OCI-LY3 (cell line): ENCODE measurements at regions not wholly inside any gene's neighbourhood (a gene's known extent, or its start where the extent isn't known, plus 50 kb on each side); places are given as distances from the start of the nearest gene placed in this dataset.

ENCODE experiments used
- H2AFZ ChIP-seq: fragments of 200-600, 300-600 bp; shearing (Covaris generic); 2 replicates; pipeline ENCODE4 v1.6.0; 2014; ENCODE audit warnings: antibody characterized with exemption, low read depth, low read length
- H3K27ac ChIP-seq: fragments of 200-600, 300-600 bp; sonication (generic); 2 replicates; pipeline ENCODE4 v1.5.1; 2014; ENCODE audit warnings: mild to moderate bottlenecking, low read length, moderate library complexity, mixed read lengths
- H3K27me3 ChIP-seq: fragments of 200-600, 300-600 bp; sonication (generic); 2 replicates; pipeline ENCODE4 v1.6.1; 2014; ENCODE audit warnings: low read depth, low read length, mixed read lengths
- H3K36me3 ChIP-seq: fragments of 200-600, 300-600 bp; sonication (generic); replicated peaks from 2 replicates; pipeline ENCODE3; 2014; ENCODE audit warnings: low read depth, low read length, mixed read lengths
- H3K4me1 ChIP-seq: fragments of 300-600, 200-600 bp; sonication (generic); 2 replicates; pipeline ENCODE4 v1.6.1; 2014; ENCODE audit warnings: low read length, mixed read lengths
- H3K4me2 ChIP-seq: fragments of 200-600, 300-600 bp; sonication (generic); 2 replicates; pipeline ENCODE4 v1.6.1; 2014; ENCODE audit warnings: low read length, mixed read lengths
- H3K4me3 ChIP-seq: fragments of 300-600, 200-600 bp; sonication (generic); 2 replicates; pipeline ENCODE4 v1.5.1; 2014; ENCODE audit warnings: antibody characterized with exemption, mild to moderate bottlenecking, low read length, moderate library complexity
- H3K79me2 ChIP-seq: fragments of 300-600, 200-600 bp; shearing (Covaris generic); 2 replicates; pipeline ENCODE4 v1.6.1; 2014; ENCODE audit warnings: mild to moderate bottlenecking, low read length, mixed read lengths
- H3K9ac ChIP-seq: fragments of 300-600, 200-600 bp; shearing (Covaris generic); 2 replicates; pipeline ENCODE4 v1.6.0; 2014; ENCODE audit warnings: mild to moderate bottlenecking, low read length, moderate library complexity
- H3K9me3 ChIP-seq: fragments of 200-600, 300-600 bp; shearing (Covaris generic); 2 replicates; pipeline ENCODE4 v1.6.1; 2014; ENCODE audit warnings: low read length, mixed read lengths; ENCODE audit not compliant: insufficient read depth
- H4K20me1 ChIP-seq: fragments of 200-600, 300-600 bp; sonication (generic); 2 replicates; pipeline ENCODE4 v1.6.1; 2016; ENCODE audit warnings: low read length, mixed read lengths; ENCODE audit not compliant: insufficient read depth
- CTCF ChIP-seq: fragments of 200-600, 300-600 bp; sonication (generic); IDR thresholded peaks from 2 replicates; pipeline ENCODE4 v1.5.1; 2014; ENCODE audit warnings: antibody characterized with exemption, low read length, low read depth
- EZH2phosphoT487 ChIP-seq: fragments of 200-600 bp; shearing (Covaris generic); IDR thresholded peaks from 2 replicates; pipeline ENCODE4 v1.6.1; 2018; ENCODE audit warnings: antibody characterized with exemption, mixed run types, low read depth

GRCh38 chr12:13455778-13456144, 259.2 kb downstream of the EMP1 start:
- no peak overlapping the region for H2AFZ ChIP-seq
- no peaks in the 10 kb centered on the region for H3K79me2 ChIP-seq
- no peaks in the 10 kb centered on the region for H4K20me1 ChIP-seq
- H3K9ac ChIP-seq = no peak overlapping the region
- no peak overlapping the region for H3K27ac ChIP-seq
- H3K4me2 ChIP-seq = no peak overlapping the region
- no peak overlapping the region for H3K4me3 ChIP-seq
- peaks cover 45% of the 10 kb centered on the region for H3K27me3 ChIP-seq
- no peaks in the 10 kb centered on the region for H3K4me1 ChIP-seq
- H3K9me3 ChIP-seq = no peaks in the 10 kb centered on the region
- H3K36me3 ChIP-seq = no peaks in the 10 kb centered on the region
- TF ChIP-seq EZH2phosphoT487 (no peak), CTCF (no peak)

- Histone ChIP-seq H4K20me1 (no peaks in the 10 kb centered on the region), H2AFZ (no peak overlapping the region), H3K4me1 (no peaks in the 10 kb centered on the region), H3K9ac (no peak overlapping the region), H3K27ac (no peak overlapping the region), H3K27me3 (peaks cover 48% of the 10 kb centered on the region), H3K9me3 (no peaks in the 10 kb centered on the region), H3K4me2 (no peak overlapping the region), H3K36me3 (no peaks in the 10 kb centered on the region), H3K4me3 (no peak overlapping the region), H3K79me2 (no peaks in the 10 kb centered on the region)
- no peak for TF ChIP-seq EZH2phosphoT487
- TF ChIP-seq CTCF = no peak
Measured at GRCh38 chr12:13454991-13455777, 258.7 kb downstream of the EMP1 start.

- H2AFZ ChIP-seq = no peak overlapping the region
Measured at GRCh38 chr12:13452955-13453570, 256.5 kb downstream of the EMP1 start.

More at GRCh38 chr12:13452955-13453570, 256.5 kb downstream of the EMP1 start:
- Histone ChIP-seq H3K4me1 (no peaks in the 10 kb centered on the region), H3K9me3 (no peaks in the 10 kb centered on the region), H4K20me1 (no peaks in the 10 kb centered on the region), H3K4me2 (no peak overlapping the region), H3K36me3 (no peaks in the 10 kb centered on the region), H3K27ac (no peak overlapping the region), H3K9ac (no peak overlapping the region), H3K27me3 (peaks cover 52% of the 10 kb centered on the region), H3K4me3 (no peak overlapping the region), H3K79me2 (no peaks in the 10 kb centered on the region)
- no peak for TF ChIP-seq EZH2phosphoT487
- TF ChIP-seq CTCF = no peak
